Erythroblast (primary cell): ENCODE measurements at regions not wholly inside any gene's neighbourhood (a gene's known extent, or its start where the extent isn't known, plus 50 kb on each side); places are given as distances from the start of the nearest gene placed in this dataset.

ENCODE experiments used
- GATA1 ChIP-seq: IDR thresholded peaks from 2 replicates; pipeline ENCODE4 v1.6.1; 2011; ENCODE audit warnings: low read depth, mild to moderate bottlenecking, control low read depth, low read length, moderate library complexity
- POLR2A ChIP-seq: IDR thresholded peaks from 2 replicates; pipeline ENCODE4 v1.6.1; 2011; ENCODE audit warnings: mild to moderate bottlenecking, low read length

GRCh38 chr14:42459171-42459685 is 852.6 kb downstream of the LRFN5 start:
- TF ChIP-seq POLR2A (no peak), GATA1 (no peak)
